NCI-H2107 treated with DMSO at 0.1 percent for 48 hours (cell line): ENCODE measurements at regions not wholly inside any gene's neighbourhood (a gene's known extent, or its start where the extent isn't known, plus 50 kb on each side); places are given as distances from the start of the nearest gene placed in this dataset.
"Not testable (repeated sequence)": the region's sequence is repeated elsewhere in the genome, so short reads cannot be mapped to it uniquely, and the experiment has no call there.

Experiments used
- DNase-seq: peaks from one replicate; lab custom pipeline; 2025; ENCODE audit not compliant: unreplicated experiment; lab: John Stamatoyannopoulos, UW

DNA sequence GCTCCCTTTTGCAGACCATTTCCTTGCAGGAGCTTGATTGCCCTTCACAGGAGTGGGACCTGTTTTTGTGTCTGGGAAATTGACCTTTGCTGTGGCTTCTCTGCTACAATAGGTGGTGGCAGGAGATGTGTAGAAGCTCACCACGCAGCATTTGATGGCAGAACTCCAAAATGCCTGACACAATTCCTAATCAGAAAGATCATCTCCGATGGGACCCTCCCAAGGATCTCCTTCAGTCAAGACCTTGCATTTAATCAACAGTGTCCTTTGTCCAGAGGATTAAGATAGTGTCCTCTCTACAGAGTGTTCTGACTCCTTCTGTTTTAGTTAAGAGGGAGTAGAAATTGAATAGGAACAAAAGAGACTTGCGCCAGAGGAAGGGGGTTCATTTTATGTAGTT is 83.6 kb upstream of the DDHD1 start:
- DNase-seq: no peak

DNA sequence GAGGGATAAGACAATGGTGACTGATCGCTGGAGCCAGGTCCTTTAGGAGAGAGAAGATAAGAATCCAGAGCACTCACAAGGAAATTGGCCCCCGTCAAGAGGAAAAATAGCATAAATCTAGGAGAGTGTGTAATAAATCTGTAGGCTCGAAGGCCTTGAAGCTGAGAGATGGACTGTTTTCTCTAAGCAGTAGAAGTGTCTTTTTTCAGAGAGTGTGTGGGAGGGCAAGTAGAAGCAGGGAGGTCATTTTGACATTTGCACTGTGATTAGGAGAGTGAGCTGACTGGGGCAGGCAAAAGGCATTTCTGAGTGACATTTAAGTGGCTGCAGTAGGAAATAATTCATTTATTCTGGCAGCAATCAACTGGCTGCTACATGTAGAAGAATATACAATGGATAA is 78.0 kb upstream of the DDHD1 start:
- no peak for DNase-seq

DNA sequence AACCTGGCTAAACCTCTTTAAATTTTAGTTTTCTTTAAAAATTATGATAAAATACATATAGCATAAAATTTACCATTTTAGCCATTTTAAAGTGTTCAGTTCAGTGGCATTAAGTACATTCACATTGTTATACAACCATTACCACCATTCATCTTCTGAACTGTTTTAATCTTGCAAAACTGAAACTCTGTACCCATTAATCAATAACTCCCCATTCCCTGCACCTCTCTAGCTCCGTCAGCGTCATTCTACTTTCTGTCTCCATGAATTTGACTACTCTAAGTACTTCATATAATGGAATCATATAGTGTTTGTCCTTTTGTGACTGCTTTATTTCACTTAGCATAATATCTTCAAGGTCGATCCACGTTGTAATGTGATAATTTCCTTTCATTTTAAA is 75.8 kb upstream of the DDHD1 start:
- DNase-seq: no peak

DNA sequence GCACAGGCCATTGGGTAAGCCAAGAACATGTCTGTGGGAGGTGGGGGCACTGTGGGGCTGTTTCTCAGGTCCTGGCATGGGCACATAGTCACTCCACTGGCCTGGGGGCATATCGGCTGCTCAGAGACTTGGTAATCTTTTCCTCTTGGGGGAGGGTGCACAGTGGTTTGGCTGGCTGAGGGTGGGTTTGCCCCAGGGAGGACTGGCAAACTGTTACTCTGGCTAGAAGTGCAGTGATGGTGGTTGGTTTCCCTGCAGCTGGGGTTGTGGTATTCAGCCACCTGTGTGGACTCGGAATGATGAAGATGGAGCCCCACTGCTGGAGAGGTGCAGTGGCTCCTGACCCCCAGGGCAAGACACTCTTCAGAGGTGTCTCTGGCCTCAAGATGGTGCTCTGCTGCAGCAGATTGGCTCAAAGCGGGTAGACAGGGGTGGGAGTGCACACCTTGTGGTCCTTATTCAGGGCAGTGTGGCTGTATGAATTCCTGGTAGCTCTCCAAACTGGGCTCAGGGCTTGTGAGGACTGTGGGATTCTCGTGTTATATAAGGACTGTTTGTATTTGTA is 74.1 kb upstream of the DDHD1 start:
- DNase-seq: no peak

DNA sequence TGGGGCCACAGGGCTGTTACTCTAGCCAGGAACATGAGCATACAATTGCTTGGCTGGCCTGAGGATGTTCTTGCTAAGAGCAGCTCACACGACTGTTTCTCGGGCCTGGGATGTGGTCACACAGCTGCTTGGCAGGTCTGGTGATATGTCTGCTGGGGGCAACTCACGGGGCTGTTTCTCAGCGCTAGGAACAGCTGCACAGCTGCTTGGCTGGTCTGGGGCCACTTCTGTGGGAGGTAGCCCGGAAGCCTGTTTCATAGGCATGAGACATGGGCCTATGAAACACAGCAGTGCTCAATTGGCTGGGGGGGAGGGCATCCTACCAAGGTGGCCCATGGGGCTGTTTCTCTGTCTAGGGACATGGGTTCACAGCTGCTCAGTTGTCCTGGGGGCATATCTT is 73.4 kb upstream of the DDHD1 start:
- no peak for DNase-seq

DNA sequence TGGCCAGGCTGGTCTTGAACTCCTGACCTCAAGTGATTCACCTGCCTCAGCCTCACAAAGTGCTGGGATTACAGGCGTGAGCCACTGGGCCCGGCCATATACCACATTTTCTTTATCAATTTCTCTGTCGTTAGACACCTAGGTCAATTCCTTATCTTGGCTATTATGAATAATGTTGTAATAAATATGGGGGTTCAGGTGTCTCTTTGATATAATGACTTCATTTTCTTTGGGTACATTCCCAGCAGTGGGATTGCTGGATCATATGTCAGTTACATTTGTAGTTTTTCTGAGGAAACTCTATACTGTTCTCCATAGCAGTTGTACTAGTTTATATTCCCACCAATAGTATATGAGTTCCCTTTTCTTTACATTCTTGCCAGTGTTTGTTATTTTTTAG is 67.8 kb upstream of the DDHD1 start:
- DNase-seq: no peak

DNA sequence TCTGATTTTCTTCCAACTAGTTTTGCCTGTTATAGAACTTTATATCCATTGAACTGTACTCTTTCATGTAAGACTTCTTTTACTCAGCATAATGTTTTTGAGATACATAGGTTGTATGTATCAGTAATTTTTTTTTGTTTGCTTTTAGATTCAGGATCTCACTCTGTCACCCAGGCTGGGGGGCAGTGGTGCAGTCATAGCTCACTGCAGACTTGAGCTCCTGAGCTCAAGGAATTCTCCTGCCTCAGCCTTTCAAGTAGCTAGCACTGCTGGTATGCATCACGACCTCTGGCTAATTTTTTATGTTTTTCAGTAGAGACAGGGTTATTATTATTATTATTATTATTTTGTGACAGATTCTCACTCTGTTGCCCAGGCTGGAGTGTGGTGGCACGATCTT is 65.0 kb upstream of the DDHD1 start:
- no peak for DNase-seq

DNA sequence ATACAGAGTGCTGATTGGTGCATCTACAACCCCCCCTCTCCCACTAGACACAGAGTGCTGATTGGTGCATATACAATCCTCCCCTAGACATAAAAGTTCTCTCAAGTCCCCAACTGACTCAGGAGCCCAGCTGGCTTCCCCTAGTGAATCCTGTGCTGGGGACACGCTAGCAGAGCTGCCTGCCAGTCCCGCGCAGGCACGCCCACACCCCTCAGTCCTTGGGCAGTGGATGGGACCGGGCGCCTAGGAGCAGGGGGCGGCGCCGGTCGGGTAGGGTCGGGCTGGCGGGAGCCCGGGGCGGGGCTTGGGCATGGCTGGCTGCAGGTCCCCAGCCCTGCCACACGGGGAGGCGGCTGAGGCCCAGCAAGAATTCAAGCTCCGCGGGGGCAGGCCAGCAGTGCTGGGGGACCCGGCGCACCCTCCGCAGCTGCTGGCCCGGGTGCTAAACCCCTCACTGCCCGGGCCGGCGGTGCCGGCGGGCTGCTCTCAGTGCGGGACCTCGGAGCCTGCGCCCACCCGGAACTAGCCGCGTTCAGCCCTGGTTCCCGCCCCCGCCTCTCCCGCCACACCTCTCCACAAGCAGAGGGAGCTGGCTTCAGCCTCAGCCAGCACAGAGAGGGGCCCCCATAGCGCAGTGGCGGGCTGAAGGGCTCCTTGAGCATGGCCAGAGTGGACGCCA is 64.3 kb upstream of the DDHD1 start:
- DNase-seq: peak; percentile 66

DNA sequence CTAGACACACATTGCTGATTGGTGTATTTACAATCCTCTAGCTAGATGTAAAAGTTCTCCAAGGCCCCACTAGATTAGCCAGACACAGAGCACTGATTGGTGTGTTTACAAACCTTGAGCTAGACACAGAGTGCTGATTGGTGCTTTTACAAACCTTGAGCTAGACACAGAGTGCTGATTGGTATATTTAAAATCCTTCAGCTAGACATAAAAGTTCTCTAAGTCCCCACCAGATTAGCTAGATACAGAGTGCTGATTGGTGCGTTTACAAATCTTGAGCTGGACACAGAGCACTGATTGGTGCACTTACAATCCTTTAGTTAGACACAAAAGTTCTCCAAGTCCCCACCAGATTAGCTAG is 63.8 kb upstream of the DDHD1 start:
- not testable (repeated sequence) for DNase-seq

DNA sequence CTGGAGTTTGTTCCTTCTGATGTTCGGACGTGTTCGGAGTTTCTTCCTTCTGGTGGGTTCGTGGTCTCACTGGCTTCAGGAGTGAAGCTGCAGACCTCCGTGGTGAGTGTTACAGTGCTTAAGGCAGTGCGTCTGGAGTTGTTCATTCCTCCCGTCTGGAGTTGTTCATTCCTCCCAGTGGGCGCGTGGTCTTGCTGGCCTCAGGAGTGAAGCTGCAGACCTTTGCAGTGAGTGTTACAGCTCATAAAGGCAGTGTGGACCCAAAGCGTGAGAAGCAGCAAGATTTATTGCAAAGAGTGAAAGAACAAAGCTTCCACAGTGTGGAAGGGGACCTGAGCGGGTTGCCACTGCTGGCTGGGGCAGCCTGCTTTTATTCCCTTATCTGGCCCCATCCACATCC is 63.4 kb upstream of the DDHD1 start:
- not testable (repeated sequence) for DNase-seq

DNA sequence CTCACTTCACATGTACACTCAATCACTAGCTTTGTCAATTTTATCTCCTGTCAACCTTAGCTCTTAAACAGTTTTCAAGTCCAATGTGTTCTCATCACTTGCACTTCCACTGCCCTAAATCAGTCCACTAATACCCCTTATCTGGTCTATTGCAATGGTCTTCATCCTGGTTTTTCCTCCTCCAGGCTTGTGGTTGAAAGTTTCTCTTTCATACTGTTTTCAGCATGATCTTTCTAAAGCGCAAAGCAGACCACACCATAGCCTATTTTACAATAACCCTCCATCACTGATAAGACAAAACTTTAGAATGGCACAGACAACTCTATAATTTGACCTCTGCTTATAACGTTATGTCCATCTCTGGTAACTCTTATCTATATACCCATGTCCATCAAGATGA is 62.0 kb upstream of the DDHD1 start:
- no peak for DNase-seq

DNA sequence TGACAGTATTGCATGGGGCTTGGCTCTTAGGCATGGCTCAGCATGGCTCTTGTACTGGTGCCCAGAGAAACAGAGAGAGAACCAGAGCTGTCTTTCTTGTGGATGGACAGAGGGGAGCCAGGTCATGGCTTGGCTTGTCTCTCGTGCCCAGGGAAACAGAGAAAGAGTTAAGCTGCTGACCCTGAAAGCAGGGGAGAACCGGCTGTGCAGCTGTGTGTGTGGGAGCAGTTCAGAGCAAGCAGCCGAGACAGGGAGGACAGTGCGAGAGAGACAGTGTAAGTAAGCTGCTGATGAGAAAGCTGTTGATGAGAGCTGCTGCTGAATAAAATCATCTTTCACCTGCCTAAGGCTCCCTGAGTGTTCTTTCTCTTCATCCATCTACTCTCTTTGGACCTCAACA is 61.3 kb upstream of the DDHD1 start:
- DNase-seq: no peak

DNA sequence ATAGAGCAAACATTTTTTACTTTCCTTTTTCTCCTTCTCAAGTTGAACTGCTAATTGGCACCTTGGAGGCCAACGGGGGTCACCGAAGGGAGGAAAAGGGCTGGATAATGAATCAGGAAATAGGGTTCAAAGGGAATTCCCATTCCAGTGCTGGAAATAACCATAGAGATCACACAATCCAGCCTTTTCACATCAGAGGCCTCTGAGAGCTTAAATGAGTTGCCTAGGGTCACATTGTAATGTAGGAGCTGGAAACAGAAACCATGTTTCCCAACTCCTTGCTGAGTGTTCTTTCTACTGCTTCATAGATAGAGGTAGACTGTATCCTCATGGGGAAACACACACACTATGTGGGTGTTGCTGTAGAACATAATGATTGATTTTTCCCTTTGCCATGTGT is 60.6 kb upstream of the DDHD1 start:
- DNase-seq: no peak

DNA sequence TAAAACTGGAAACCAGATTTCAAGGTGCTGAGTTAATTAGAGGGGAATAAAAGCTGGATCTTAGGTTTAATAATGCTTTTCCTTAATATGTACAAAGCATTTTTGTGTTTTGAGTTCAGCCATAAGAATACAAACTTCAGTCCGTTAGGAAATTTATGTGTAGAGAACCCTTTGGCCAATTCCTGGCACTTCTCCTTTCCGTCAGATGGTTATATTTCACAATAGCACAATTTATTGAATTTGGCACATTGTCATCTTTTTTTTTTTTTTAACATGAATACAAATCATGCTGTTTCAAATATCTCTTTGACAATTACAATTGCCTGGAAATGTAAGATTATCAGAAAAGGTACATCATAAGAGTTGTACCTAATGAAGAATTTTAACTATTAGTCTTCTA is 56.2 kb upstream of the DDHD1 start:
- no peak for DNase-seq
